Thyroid gland (tissue), 4 donors: ENCODE measurements at regions not wholly inside any gene's neighbourhood (a gene's known extent, or its start where the extent isn't known, plus 50 kb on each side); places are given as distances from the start of the nearest gene placed in this dataset.

Experiments
- DNase-seq, 2 donors: peaks; one replicate each; pipeline ENCODE4 v3.0.0-alpha.2; 2019
- H3K27ac ChIP-seq, 3 donors: fragments of 200-600 bp; sonication (generic); 1 replicate in 2 of 3; 2 replicates in 1 of 3; pipeline ENCODE4 v1.5.1; 2016 to 2019; ENCODE audit warnings: mild to moderate bottlenecking in 1 of 3, moderate library complexity in 1 of 3
- H3K27me3 ChIP-seq: fragments of 200-600 bp; sonication (generic); one replicate; pipeline ENCODE4 v1.5.1; 2019
- H3K36me3 ChIP-seq, 2 donors: fragments of 200-600 bp; sonication (generic); one replicate each; pipeline ENCODE4 v1.5.1; 2016 to 2019
- H3K4me1 ChIP-seq, 2 donors: fragments of 200-600 bp; sonication (generic); one replicate each; pipeline ENCODE4 v1.5.1; 2017 to 2019
- H3K4me3 ChIP-seq, 3 donors: fragments of 200-600 bp; sonication (generic); replicated peaks in 1 of 3; 1 replicate in 2 of 3; 2 replicates in 1 of 3; pipeline ENCODE4 v1.5.1; 2016; ENCODE audit warnings: mild to moderate bottlenecking in 1 of 3
- H3K9me3 ChIP-seq: fragments of 200-600 bp; sonication (generic); one replicate; pipeline ENCODE4 v1.5.1; 2017
- CTCF ChIP-seq, 6 experiments: fragments of 200-600 bp in 3 of 6; fragments of 450-650 bp in 3 of 6; sonication (generic) in 3 of 6; IDR thresholded peaks; one replicate each; pipeline ENCODE4 v1.5.1; 2016 to 2019; ENCODE audit warnings: antibody characterized with exemption in 6 of 6, mild to moderate bottlenecking in 2 of 6, inconsistent platforms in 1 of 6, moderate library complexity in 1 of 6
- POLR2A ChIP-seq, 2 donors: fragments of 450-650 bp; IDR thresholded peaks; one replicate each; pipeline ENCODE4 v1.6.1; 2017; ENCODE audit warnings: antibody characterized with exemption in 2 of 2, mild to moderate bottlenecking in 2 of 2, moderate library complexity in 1 of 2
- WGBS, 2 donors: methylation state at CpG; one replicate each; pipeline ENCODE4 v1.1.5; 2017; 5-methylcytosine and 5-hydroxymethylcytosine counted together
- intact Hi-C: fragments of 100-400 bp; cut with DNase I; formaldehyde crosslinking; loops from one replicate; pipeline ENCODE4 v1.15.1; 2023

- intact Hi-C loops, result no loop called here
- no peak overlapping the region for H3K27ac ChIP-seq
- WGBS, 2 donors, result 53 to 72% methylated on average over 2 of the region's 2 CpGs
Observed at GRCh38 chr20:48288930-48289507, 503.7 kb upstream of the SULF2 start.

GRCh38 chr20:48287552-48288170 is 502.4 kb upstream of the SULF2 start:
- no peaks in the 10 kb centered on the region for H3K36me3 ChIP-seq
- TF ChIP-seq POLR2A (IDR thresholded peaks at IDR 0.05), result no peak
- TF ChIP-seq CTCF (IDR thresholded peaks at IDR 0.05), result no peak

More at GRCh38 chr20:48288930-48289507, 503.7 kb upstream of the SULF2 start:
- Histone ChIP-seq H3K4me3 (no peak overlapping the region), H3K4me1 (no peaks in the 10 kb centered on the region), H3K9me3 (no peaks in the 10 kb centered on the region), H3K36me3 (no peaks in the 10 kb centered on the region), H3K27me3 (no peaks in the 10 kb centered on the region)
- no peak for TF ChIP-seq POLR2A (IDR thresholded peaks at IDR 0.05)
- TF ChIP-seq CTCF (IDR thresholded peaks at IDR 0.05), result no peak
- no peak for DNase-seq

DNA sequence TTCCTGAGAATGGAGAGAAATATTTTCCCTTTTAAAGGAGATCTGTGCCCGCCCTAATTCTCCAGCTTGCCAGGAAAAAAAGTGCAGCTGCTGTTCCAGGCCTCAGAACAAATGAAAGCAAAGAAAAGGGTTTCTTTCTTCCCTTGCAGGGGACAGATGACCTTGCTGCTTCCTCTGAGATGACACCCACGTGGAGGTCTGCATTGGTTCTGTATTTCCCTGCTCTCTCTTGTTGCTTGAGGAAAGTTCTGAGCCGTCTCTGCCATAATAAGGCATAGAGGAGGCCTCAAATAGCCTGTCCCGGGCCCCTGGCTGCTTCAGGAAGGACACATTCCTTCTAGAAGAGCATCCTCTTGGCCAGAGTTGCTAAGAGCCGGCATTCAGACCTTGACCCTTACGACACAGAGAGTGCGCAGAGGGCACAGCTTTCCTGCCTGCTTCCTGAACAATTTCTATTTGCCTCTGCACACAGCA is 501.8 kb upstream of the SULF2 start:
- peak overlapping the region in 1 of 3 donors; percentile 4 for H3K27ac ChIP-seq
- DNase-seq, result no peak
- WGBS, 2 donors, result 44 to 50% methylated on average over 7 of the region's 7 CpGs
- H3K4me3 ChIP-seq, result no peak overlapping the region
- intact Hi-C loops, result no loop called here
- H3K4me1 ChIP-seq, result no peaks in the 10 kb centered on the region
- H3K36me3 ChIP-seq, result no peaks in the 10 kb centered on the region
- no peaks in the 10 kb centered on the region for H3K27me3 ChIP-seq
- TF ChIP-seq CTCF (IDR thresholded peaks at IDR 0.05) (no peak), POLR2A (IDR thresholded peaks at IDR 0.05) (no peak)
- no peaks in the 10 kb centered on the region for H3K9me3 ChIP-seq

More at GRCh38 chr20:48287552-48288170, 502.4 kb upstream of the SULF2 start:
- H3K4me1 ChIP-seq, result no peaks in the 10 kb centered on the region
- H3K9me3 ChIP-seq, result no peaks in the 10 kb centered on the region
- H3K4me3 ChIP-seq, result no peak overlapping the region
- DNase-seq, result no peak
- intact Hi-C loops, result no loop called here
- no peak overlapping the region for H3K27ac ChIP-seq
- H3K27me3 ChIP-seq, result no peaks in the 10 kb centered on the region
- WGBS, 2 donors, result 85 to 87% methylated on average over 6 of the region's 6 CpGs

DNA sequence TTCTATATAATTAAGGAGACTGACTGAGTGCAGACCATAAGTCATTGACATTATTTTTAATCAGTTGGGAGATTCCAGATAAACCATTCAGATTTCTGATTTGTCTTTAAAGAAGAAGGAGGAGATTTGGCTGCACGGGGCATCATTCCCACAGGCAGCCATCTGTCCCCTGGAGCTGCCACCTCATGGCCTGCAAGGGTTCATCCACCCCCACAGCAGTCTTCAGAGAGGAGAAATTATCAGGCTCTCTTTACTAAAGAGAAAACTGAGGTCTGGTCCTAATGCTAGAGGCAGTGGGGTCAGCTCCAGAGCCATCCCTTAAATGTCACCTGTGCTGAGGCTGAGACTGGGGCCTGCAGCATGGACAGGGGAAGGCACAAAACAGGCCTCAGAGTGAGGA is 501.3 kb upstream of the SULF2 start:
- no peak for DNase-seq
- Histone ChIP-seq H3K36me3 (no peaks in the 10 kb centered on the region), H3K4me3 (no peak overlapping the region), H3K27me3 (no peaks in the 10 kb centered on the region), H3K27ac (peak overlapping the region in 1 of 3 donors; percentile 4), H3K4me1 (no peaks in the 10 kb centered on the region), H3K9me3 (no peaks in the 10 kb centered on the region)
- intact Hi-C loops, result no loop called here
- 54 to 76% methylated on average over 1 of the region's 1 CpG for WGBS, 2 donors
- TF ChIP-seq CTCF (IDR thresholded peaks at IDR 0.05), result no peak
- TF ChIP-seq POLR2A (IDR thresholded peaks at IDR 0.05), result no peak

- Histone ChIP-seq H3K36me3 (no peaks in the 10 kb centered on the region), H3K4me1 (no peaks in the 10 kb centered on the region), H3K27ac (no peak overlapping the region), H3K9me3 (no peaks in the 10 kb centered on the region), H3K4me3 (no peak overlapping the region), H3K27me3 (no peaks in the 10 kb centered on the region)
- WGBS, 2 donors, result 28 to 68% methylated on average over 1 of the region's 1 CpG
- intact Hi-C loops, result no loop called here
- TF ChIP-seq POLR2A (IDR thresholded peaks at IDR 0.05) (no peak), CTCF (IDR thresholded peaks at IDR 0.05) (no peak)
- no peak for DNase-seq
Observed at GRCh38 chr20:48285656-48286055, 500.4 kb upstream of the SULF2 start.
